SKM-1 treated with dmso at 0.1 percent for 144 hours (cell line): ENCODE measurements at regions not wholly inside any gene's neighbourhood (a gene's known extent, or its start where the extent isn't known, plus 50 kb on each side); places are given as distances from the start of the nearest gene placed in this dataset.
"Not testable (repeated sequence)": the region's sequence is repeated elsewhere in the genome, so short reads cannot be mapped to it uniquely, and the experiment has no call there.

Source experiments
- DNase-seq: peaks from one replicate; lab custom pipeline; 2025; ENCODE audit not compliant: unreplicated experiment; lab: John Stamatoyannopoulos, UW

DNA sequence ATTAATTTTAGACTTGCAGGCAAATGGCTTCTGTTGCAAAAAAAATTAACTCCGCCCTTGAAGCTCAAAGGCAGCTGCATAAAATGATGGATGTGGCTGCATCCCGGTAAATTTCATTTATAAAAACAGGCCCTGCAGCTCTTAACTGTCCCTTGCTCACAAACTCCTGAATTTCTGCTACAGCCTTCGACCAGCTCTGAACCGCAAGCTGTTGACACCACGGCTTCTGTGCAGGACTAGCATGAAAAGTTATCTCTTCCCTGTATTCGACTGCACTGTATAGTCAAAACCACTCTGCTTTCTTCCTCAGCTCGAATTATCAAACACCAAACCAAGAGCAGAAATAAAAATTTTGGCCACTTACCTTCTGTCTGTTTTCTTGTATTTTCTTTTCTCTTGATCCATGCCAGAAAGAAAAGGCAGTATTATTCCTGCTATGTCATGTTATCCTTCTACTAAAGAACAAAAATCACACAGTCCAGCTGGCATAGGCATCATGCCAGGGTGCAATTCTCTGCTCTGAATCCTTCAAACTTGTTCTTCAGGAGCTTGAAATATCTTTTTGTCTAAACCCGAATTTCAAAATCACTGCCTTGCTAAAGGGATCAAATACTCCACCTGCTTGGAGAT lies 195.5 kb upstream of the NCAM2 start:
- DNase-seq, result no peak

DNA sequence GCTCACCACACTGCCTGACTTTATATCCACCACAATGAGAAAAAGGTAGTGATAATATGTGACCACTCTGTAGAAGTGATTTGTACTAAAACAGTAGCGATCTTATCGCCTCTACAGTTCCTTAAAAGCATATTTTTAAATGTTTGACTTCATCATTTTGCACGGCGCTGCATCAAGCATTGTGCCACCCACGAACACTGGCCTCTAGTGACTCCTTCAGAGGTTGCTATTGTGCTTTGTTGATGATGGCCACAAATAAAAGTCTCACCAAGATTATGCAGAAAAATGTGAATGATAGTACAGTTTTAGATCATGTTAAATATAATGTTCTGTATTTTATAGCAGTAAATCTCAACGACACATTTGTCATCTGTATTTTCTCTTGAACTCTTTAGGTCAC lies 186.5 kb upstream of the NCAM2 start:
- DNase-seq, result no peak

DNA sequence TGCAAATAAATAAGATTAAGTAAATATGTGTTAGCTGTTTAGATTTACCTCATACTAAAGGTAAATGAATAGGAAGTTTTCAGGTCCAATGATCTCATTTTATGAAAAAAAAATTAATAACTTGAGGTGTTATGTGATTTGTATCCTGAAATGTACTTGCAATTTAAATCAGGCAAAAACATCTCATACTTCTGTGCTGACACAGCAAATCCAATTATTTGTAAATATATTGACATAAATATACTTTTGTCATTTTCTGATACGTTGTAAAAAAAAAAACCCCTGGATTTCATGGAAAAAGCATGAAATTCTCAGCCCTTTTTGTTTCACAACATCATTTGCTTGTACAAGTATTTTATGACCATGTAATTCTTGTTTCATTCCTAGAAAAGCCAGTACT lies 184.1 kb upstream of the NCAM2 start:
- DNase-seq, result no peak

DNA sequence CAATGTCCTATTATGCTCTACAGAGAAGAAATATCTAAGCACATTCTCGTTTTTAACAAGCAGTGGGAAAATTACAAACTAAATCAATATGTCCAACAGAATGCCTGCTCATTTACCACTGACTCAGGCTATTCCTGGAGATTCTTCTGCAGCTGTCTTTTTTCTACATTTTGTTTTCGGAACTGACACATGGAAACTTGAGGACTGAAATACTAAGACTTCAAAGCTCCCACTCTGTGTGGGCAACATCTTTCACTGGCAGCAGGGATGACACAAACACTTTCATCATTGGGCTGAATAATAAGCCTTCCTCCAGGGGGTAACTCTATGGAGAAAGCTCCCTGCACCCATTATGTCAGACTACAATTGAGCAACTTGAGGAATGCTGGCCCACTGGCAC lies 175.5 kb upstream of the NCAM2 start:
- DNase-seq, result no peak

DNA sequence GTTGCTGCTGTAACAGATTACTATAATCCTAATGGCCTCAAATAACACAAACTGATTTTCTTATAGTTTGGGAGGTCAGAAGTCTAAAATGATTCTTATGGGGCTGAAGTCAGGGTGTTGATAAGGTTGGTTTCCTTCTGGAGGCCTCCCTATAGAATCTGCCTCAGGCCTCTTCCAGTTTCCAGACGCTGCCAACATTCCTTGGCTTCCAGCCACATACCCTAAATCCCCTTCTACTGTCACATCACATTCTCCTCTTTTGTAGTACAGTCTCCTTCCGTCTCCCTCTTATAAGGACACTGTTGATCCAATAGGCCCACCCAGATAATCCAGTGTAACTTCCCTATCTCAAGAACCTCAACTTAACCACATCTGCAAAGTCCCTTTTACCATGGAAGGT lies 145.3 kb upstream of the NCAM2 start:
- DNase-seq, result no peak

DNA sequence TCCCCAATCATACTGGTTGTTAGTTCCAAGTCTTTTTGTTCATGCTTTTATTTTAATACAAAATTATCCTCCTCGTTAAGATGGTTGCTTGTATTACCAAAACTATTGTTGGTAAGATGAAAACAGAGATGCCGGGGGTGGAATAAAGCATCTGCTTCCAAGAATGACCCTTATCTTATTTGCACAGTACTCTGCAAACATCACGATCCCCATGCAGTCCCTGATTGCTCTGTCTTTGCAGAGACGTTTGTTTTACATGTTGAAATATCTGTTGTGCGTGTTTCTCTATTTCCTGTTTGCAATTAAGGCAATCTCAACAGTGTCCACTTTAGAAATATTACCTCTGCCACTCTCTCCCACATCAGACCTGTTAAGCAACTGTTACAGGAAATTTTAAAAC lies 141.3 kb upstream of the NCAM2 start:
- no peak for DNase-seq

DNA sequence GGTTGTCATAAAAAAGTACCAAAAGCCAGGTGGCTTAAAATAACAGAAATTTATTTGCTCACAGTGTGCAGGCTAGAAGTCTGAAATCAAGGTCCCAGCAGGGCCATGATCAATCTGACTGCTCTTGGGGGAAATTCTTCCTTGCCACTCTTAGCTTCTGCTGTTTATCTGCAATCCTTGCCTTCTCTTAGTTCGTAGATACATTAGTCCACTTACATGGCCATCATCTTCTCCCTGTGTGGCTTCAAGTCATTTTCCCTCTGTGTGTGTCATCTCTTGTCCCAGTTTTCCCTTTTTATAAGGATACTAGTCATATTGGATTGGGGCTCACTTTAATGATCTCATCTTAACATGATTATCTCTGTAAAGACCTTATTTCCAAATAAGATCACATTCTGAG lies 124.0 kb upstream of the NCAM2 start:
- DNase-seq, result no peak

DNA sequence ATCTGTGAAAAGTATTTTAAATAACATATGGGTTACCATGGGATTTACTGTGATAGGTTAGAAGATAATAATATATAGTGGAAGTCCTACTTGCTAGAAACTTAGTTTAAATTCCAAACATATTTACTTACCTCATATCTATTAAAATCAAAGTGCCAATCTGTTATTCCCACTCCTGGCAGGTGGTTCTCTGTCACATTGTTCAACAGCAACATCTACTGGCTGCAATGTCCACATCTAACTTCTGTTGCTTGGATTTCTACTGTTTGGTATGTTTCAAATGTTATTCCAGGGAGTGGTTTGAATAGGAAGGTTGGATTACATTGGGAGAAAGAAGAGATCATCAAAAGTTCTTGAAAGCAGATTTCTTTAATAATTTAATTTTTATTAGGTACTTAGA lies 122.5 kb upstream of the NCAM2 start:
- DNase-seq, result no peak

DNA sequence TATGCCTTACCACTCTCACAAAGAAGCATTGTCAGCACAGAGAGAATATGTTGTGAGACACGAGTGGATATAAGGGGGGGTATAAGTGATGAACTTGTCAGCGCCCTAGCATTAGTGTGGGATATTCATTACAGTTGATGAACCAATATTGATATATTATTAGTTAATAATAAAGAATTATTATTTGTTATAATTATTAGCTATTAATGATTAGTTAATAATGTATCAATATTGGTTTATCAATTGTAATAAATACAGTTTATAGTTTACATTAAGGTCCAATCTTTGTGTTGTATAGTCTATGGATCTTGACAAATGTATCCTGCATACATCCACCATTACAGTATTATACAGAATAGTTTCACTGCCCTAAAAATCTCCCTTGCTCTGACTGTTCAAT lies 120.2 kb upstream of the NCAM2 start:
- DNase-seq, result no peak

DNA sequence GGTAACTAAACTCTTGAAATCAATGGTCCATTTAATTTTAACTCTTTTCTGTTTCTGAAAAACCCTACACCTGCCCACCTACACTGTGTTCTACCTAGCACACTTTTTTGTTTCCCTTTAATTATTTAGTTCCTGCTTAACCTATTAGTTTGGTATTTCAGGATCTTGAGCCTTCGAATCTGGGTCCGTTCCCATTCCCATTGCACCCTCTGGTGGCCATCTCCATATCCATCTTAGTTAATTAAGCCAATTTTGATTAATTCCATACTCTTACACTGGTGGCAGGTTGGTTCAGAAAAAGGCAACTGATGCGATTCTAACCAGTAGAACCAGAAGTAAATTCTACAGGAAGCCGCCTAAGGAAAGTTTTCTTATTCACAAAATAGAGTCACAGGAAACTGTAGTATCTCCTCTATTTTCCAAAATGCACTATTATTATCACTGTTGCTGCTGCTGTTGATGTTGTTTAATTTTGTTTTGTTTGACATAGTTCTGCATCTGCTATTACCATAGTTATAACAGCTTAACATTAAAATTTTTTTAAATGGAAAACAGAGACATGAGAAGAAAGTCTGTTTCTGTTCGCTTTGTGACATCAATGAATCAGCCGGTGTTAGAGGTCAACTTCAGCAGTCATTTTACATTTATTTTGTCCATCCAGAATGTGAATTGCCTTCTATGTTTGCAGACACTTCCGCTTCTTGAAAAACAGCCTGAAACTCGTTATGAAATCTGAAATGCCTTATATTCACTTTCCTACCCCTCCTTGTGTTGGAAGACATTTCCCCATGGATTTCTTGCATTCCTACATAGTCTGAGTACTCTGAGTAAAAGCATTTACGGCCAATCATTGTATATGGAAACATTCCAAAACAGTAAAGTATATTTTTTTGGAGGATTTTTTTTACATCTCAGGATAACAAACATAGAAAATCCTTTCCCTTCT lies 115.5 kb upstream of the NCAM2 start:
- peak; percentile 18 for DNase-seq

DNA sequence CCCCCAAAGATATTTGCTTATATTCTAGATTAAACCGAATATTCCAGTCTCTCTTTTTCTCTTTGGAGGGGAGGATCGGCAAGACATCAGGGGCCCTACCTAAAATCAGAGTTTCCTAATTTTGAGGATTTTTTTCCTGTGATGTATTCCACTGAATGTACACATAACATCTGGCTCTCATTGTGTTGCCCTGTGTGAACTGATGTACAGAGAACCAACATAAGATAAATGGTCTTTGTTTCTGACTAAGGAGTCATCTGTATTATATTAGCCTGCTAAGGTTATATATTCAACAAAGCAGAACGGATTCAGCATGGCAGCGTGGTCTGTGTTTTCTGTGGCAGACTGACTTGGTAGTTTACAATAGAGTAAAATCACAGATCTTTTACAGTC lies 114.8 kb upstream of the NCAM2 start:
- no peak for DNase-seq

DNA sequence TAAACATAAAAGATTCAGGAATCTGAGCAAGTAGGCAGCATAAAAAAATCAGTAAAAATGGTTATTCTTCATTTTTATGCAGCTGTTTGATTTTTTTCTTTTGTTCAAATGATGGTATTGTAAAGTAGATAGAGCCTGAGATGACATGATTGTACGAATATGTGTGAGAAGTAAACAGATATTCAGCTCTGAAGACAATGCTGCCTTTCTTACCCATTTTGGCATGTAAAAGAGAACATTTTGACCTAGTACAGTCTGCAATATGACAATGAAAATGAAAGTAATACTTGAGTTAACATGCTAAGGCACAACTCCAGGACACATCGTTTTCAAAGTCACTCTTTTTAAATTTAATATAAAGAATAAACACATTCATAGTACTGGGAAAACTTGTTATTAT lies 95.7 kb upstream of the NCAM2 start:
- no peak for DNase-seq

DNA sequence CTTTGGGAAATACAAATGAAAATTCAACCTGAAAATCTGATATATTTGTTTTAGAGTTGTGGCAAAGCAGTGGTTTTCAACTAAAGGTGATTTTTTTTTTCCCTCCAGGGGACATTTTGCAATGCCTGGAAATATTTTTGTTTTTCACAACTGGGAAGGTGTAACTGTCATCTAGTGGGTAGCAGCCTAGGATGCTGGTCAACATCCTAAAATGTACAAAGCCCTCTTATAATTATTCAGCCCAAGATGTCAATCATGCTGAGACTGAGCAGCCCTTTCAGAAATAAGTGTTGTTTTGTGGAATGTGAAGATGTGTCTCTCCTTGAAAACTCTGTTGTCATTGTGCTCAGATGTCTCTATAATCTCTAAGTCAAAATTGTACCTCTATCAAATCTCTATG lies 95.2 kb upstream of the NCAM2 start:
- DNase-seq, result no peak

DNA sequence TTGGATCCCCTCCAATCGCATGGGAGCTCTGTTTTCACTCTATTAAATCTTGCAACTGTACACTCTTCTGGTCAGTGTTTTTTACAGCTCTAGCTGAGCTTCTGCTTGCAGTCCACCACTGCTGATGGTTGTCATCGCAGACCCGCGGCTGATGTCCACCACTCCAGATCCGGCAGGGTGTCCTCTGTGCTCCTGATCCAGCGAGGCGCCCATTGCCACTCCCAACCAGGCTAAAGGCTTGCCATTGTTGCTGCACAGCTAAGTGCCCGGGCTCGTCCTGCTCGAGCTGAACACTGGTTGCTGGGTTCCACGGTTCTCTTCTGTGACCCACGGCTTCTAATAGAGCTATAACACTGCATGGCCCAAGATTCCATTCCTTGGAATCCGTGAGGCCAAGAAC lies 70.7 kb upstream of the NCAM2 start:
- DNase-seq, result not testable (repeated sequence)

DNA sequence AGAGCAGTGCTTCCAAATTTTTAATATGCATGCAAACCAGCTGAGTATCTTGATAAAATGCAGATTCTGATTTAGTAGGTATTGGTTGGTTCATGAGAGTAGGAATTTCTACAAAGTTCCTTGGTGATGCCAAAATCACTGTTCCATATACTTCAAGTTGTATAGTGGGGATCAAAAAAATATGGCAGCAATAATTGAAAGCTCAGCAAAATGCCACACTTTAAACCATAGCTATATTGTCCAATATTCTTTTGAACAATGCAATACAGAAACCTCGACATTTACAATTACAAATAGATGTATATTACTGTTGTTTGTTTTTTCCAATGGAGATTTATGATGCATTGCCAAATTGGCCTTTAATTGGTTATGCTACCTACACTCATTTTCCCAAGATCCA lies 55.7 kb upstream of the NCAM2 start:
- DNase-seq, result no peak

DNA sequence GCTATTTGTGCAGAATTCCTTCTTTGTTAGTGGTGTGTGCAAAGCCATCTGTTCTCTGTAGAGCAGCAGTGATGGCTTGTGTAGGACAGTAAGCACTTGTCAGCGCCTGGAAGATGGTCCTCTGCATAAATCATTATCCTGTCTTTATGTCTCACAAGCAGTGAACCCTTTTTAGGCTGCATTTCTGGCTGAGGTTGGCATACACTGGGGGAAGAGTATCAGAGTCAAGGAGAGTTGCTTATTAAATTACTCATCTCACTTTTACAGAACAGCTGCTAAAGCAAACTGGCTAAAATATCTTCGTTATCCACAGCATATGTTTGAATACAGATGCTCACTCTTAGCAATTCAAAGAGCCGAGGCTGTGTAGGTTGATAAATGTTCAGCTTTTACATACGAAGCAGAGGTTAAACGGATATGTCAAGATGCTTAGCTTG lies 54.6 kb upstream of the NCAM2 start:
- no peak for DNase-seq

DNA sequence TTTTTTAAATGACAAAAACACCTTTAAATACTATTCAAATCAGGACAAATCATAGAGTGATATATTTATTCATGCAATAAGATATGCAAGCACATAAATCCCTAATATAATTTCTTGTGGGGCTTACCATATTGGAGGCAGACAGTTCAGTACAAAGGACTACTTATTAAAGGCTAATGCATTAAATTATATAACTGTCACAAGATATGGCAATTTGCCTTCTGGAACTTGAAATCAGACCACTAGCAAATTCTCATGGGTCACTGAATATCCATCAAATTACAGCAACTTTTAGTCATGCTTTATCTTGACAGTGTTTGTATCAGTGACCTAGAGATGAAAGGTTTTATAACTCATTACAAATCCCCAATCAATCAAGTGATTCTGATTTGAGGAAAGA lies 54.1 kb upstream of the NCAM2 start:
- no peak for DNase-seq

DNA sequence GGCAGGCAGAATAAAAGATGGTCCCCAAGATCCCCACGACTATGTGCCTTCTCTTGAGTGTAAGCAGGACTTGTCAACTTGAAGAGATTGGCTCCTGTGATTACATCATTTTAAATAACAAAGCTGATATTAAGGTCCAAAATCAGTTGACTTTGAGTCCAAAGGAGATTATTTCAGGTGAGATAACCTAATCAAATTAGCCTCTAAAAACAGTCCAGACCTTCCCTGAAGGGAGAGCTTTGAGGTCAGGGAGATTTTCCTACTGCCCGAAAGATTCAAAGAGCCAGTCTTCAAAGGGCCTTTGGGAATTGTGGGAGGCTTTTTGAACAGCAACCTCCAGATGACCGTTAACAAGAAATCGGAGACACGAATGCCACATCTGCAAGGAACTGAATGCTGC lies 51.5 kb upstream of the NCAM2 start:
- no peak for DNase-seq
